Left cardiac atrium (tissue), 4 donors: ENCODE measurements at regions not wholly inside any gene's neighbourhood (a gene's known extent, or its start where the extent isn't known, plus 50 kb on each side); places are given as distances from the start of the nearest gene placed in this dataset.

Source experiments
- ATAC-seq, 2 donors: fragments of 200-7000 bp; cut with Tn5 transposase; one replicate each; pipeline ENCODE4 v1.9.1; 2020; ENCODE audit warnings: mild to moderate bottlenecking in 2 of 2, moderate library complexity in 2 of 2
- DNase-seq: peaks from one replicate; pipeline ENCODE4 v3.0.0-alpha.2; 2020
- intact Hi-C, 2 donors: fragments of 100-400 bp; cut with DNase I; formaldehyde crosslinking; loops; one replicate each; pipeline versions ENCODE4 v1.14.1 to v1.15.1; 2022 to 2023
- donor health status: DM: no; HTN: yes; CAD: no.
- donor health status: DM: no; HTN: yes; CAD: no; lungs with severe emphysema.
- donor health status: DM: yes; HTN: yes; CAD: no.
- donor health status: Dilated cardiomyopathy.

DNA sequence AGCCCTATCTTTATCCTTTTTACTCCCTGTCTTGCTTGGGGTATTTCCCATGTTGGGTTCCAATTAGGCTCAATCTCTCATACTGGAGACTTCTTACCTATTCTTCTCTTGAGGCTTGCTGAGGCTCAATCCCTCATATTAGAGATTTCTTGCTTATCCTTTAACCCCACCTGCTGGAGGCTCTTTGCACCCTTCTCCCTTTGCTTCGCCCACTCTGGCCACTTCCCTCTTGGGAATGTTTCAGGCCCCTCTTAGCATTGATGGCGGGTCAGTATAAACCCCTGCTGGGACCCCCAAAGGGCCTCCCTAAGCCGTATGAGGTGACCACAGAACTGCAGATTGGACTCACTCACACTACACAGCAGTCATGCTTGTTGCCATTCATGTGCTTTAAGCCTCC lies 69.3 kb upstream of the CDK20 start:
- ATAC-seq (no peak), DNase-seq (no peak)
- intact Hi-C loops: loop anchor here in 1 of 2 donors (5.0 kb wide), 1 partner anchor 366 kb away; no protein-coding TSS in a partner anchor

DNA sequence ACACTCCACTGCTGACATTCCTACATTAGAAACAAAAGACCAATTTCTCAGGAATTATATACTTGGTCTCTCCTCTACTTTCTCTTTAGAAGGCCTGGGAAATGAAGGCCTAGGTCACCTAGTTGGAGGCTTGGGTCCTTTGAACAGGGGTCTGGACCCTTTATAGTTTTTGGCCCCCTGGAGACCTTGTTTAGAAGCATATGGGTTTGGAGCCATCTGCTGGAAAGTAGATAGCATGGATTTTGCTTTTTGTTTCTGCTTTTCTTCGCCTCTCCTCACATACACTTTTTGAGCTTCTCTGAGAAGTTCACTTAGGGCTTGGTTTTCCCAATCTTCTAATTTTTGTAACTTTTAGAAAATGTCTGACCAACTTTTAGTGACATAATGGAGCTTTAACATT lies 67.1 kb upstream of the CDK20 start:
- ATAC-seq (no peak), DNase-seq (no peak)
- intact Hi-C loops: loop anchor here (2.0 to 5.0 kb wide), 2 partner anchors 357 to 364 kb away; no protein-coding TSS in a partner anchor

DNA sequence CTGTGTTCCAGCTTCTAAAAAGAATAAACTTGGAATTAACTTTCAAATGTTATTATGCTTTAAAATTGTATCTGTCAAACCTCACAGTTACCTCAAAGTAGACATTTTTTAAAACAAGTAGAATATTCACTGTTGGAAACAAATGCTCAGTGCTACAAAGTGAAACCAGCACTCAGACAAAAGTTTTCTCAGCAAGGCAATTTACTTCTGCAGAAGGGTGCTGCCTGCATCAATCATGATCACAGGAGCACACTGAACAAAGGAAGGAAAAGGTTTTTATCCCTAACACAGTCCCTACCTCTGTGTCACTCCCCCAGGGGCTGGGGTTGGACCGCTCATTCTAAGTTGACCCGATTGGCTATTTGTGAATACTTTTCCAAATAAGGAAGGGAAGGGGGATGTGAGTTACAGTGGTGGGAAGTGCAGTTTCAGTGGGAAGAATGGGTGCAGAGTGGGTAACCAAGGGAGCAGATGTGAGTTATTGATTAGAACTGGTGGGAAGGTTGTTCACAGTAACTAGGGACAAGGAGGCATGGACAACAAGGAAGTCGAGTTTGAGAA lies 63.0 kb upstream of the CDK20 start:
- intact Hi-C loops: no loop called here
- ATAC-seq: no peak
- DNase-seq: no peak

DNA sequence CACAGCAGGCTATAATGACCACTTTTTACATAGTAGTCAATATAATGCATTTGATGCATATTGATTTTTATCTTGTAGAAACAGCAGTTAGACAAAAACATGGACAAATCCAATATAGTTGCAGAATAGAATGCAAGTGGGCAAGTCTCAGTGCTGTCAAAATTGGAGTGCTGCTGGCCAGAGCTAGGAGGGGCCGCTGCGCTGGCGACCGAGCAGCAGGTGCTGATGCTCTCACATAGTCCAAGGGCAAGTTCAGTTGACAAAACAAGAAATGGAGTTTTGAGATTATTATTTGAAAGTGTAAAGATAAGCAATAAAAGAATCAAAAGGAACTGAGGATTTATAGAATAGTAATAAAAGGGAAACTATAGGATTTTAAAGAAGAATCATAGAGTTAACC lies 60.6 kb upstream of the CDK20 start:
- DNase-seq (no peak), ATAC-seq (no peak)
- intact Hi-C loops: no loop called here

DNA sequence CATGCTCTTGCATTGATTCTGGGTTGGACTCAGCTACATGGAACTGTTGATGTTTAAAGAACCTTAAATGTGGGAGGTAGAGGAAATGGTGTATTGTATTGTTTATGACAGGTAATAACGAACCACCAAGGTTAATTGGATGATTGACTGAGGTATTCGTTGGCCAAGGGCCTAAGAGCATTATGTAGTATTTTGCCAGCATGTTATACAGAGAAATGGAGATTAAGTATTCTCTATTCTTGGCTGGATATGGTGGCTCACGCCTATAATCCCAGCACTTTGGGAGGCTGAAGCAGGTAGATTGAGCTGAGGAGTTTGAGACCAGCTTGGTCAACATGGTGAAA lies 59.0 kb upstream of the CDK20 start:
- DNase-seq (no peak), ATAC-seq (no peak)
- intact Hi-C loops: no loop called here

DNA sequence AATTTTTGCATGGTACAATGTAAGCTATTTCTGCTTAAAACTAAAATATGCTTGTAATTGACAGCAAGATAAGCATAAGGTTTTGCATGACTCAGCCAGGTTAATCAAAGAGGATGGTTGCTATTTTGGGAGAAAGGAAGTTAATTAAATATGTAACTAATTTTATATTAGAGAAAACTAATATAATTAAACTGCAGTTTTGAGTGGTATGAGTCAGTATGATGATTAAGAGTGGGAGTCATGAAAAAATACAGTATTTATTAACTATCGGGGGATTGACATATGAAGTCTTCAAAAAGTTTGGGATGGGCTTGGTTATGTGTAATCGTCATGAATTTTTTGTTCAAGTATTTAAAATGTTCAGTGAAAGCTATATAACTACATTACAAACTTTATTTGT lies 54.0 kb upstream of the CDK20 start:
- ATAC-seq: no peak
- intact Hi-C loops: no loop called here
- no peak for DNase-seq

DNA sequence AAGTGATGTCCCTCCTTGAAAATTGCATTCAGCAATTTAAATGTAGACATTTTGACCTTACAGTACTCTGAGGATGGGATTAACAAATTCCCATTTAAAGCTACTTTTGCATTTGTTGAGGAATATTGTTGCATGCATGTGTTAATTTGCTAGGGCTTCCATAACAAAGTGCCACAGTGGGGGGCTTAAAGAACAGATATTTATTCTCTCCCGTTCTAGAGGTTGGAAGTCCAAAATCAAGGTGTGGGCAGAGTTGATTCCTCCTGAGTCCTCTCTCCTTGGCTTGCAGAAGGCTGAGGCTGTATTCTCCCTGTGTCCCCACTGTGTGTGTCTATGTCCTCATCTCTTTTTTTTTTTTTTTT lies 51.8 kb upstream of the CDK20 start:
- intact Hi-C loops: no loop called here
- ATAC-seq (no peak), DNase-seq (no peak)

DNA sequence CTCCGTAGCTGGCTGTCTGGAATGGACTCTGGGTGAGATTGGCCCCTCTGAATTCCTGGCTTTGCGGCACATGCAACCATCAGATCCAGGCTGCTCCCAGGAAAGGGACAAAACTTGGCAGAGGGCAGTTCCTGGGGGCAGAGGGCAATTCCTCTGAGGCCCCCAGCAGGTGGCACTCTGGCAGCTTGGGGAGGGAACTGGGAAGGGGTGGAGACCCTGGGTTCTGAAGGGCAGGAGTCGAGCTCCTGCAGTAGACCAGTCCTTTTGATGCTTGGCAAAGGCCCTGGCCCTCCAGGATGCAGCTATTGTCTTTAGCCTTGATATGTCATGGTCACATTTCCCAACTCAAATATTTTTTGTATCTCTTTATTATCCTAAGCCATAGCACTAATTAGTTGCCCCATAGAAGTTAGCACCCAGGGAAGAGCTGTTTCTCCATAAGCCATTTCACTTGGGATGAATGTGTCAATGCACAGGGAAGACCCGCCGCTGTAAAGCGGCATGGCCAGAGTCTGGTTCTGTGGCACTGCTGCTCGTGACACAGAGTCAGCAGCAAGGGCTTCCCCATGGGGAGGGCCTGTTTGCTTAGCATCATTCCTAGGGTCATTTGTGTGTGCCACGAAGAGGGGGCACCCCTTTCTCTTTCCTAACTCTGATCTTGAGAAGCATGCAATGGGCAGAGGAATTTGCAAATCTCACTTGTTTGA lies 51.2 kb upstream of the CDK20 start:
- ATAC-seq (no peak), DNase-seq (no peak)
- intact Hi-C loops: no loop called here

DNA sequence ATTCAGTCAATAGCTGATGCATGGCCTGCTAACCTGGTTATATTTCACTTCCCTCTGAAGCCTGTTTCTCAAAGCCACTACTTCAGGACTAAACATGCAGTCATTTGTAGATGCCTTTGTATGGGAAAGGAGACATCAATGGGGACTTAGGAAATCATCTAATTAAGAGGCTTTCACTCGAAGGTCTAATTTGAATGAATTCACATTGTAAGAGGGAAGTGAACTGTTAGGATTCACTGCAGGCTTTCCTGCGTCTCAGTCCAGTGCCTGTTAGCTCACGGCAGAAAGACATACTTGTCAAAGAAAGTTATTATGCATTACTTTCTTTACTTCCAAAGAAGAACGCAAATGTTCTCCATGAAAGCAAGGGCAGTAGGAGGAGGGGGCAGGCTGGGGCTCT lies 50.6 kb upstream of the CDK20 start:
- intact Hi-C loops: no loop called here
- DNase-seq (no peak), ATAC-seq (no peak)
